Vagina (tissue), 2 donors: ENCODE measurements at regions not wholly inside any gene's neighbourhood (a gene's known extent, or its start where the extent isn't known, plus 50 kb on each side); places are given as distances from the start of the nearest gene placed in this dataset.

ENCODE experiments used
- DNase-seq, 2 donors: peaks; one replicate each; pipeline ENCODE4 v3.0.0-alpha.2; 2017; ENCODE audit errors: extremely low spot score in 2 of 2
- H3K27ac ChIP-seq: fragments of 200-600 bp; sonication (generic); one replicate; pipeline ENCODE4 v1.5.1; 2019
- H3K27me3 ChIP-seq: fragments of 200-600 bp; sonication (generic); one replicate; pipeline ENCODE4 v1.5.1; 2019
- H3K36me3 ChIP-seq, 2 donors: fragments of 200-600 bp; sonication (generic); one replicate each; pipeline ENCODE4 v1.5.1; 2017 to 2019
- H3K4me1 ChIP-seq: fragments of 200-600 bp; sonication (generic); one replicate; pipeline ENCODE4 v1.5.1; 2019
- H3K4me3 ChIP-seq, 2 donors: fragments of 200-600 bp; sonication (generic); 1 replicate in 1 of 2; 2 replicates in 1 of 2; pipeline ENCODE4 v1.5.1; 2016 to 2019
- H3K9me3 ChIP-seq: fragments of 200-600 bp; sonication (generic); one replicate; pipeline ENCODE4 v1.5.1; 2019
- CTCF ChIP-seq, 3 experiments: fragments of 450-650 bp in 2 of 3; fragments of 200-600 bp in 1 of 3; sonication (generic) in 1 of 3; IDR thresholded peaks; one replicate each; pipeline ENCODE4 v1.5.1; 2017 to 2019; ENCODE audit warnings: antibody characterized with exemption in 3 of 3, mild to moderate bottlenecking in 2 of 3, moderate library complexity in 2 of 3
- POLR2A ChIP-seq, 2 donors: fragments of 450-650 bp; IDR thresholded peaks; one replicate each; pipeline ENCODE4 v1.6.1; 2017; ENCODE audit warnings: antibody characterized with exemption in 2 of 2, mild to moderate bottlenecking in 2 of 2, moderate library complexity in 2 of 2
- POLR2AphosphoS5 ChIP-seq, 2 donors: sonication (generic); formaldehyde crosslinking; IDR thresholded peaks; one replicate each; pipeline ENCODE4 v1.9.0; 2017; ENCODE audit warnings: antibody characterized with exemption in 2 of 2, mild to moderate bottlenecking in 2 of 2, low read depth in 1 of 2; ENCODE audit not compliant: insufficient read depth in 1 of 2
- intact Hi-C: fragments of 100-400 bp; cut with DNase I; formaldehyde crosslinking; loops from one replicate; pipeline ENCODE4 v1.15.1; 2023

GRCh38 chr10:107650939-107651338 is 486.4 kb upstream of the SORCS1 start:
- intact Hi-C loops, result no loop called here
- Histone ChIP-seq H3K36me3 (no peaks in the 10 kb centered on the region), H3K27ac (no peak overlapping the region), H3K4me1 (no peaks in the 10 kb centered on the region), H3K27me3 (no peaks in the 10 kb centered on the region), H3K9me3 (no peaks in the 10 kb centered on the region), H3K4me3 (no peak overlapping the region)
- DNase-seq, result no peak
- no peak for TF ChIP-seq POLR2A (IDR thresholded peaks at IDR 0.05)
- TF ChIP-seq CTCF (IDR thresholded peaks at IDR 0.05), result no peak
- no peak for TF ChIP-seq POLR2AphosphoS5 (IDR thresholded peaks at IDR 0.05; ENCODE audit: insufficient read depth in 1 of 2, low read depth in 1 of 2)

GRCh38 chr10:107649249-107649648 is 484.7 kb upstream of the SORCS1 start:
- H3K27me3 ChIP-seq, result no peaks in the 10 kb centered on the region
- no peak overlapping the region for H3K27ac ChIP-seq
- H3K4me3 ChIP-seq, result no peak overlapping the region
- no peak for DNase-seq
- intact Hi-C loops, result no loop called here
- TF ChIP-seq CTCF (IDR thresholded peaks at IDR 0.05) (no peak), POLR2AphosphoS5 (IDR thresholded peaks at IDR 0.05; ENCODE audit: insufficient read depth in 1 of 2, low read depth in 1 of 2) (no peak), POLR2A (IDR thresholded peaks at IDR 0.05) (no peak)
- H3K4me1 ChIP-seq, result no peaks in the 10 kb centered on the region
- H3K36me3 ChIP-seq, result no peaks in the 10 kb centered on the region
- no peaks in the 10 kb centered on the region for H3K9me3 ChIP-seq

GRCh38 chr10:107647462-107647861 is 483.0 kb upstream of the SORCS1 start:
- no peaks in the 10 kb centered on the region for H3K4me1 ChIP-seq
- intact Hi-C loops, result no loop called here
- DNase-seq, result no peak
- no peaks in the 10 kb centered on the region for H3K9me3 ChIP-seq
- TF ChIP-seq POLR2A (IDR thresholded peaks at IDR 0.05) (no peak), CTCF (IDR thresholded peaks at IDR 0.05) (no peak), POLR2AphosphoS5 (IDR thresholded peaks at IDR 0.05; ENCODE audit: insufficient read depth in 1 of 2, low read depth in 1 of 2) (no peak)
- no peaks in the 10 kb centered on the region for H3K27me3 ChIP-seq
- no peak overlapping the region for H3K27ac ChIP-seq
- no peak overlapping the region for H3K4me3 ChIP-seq
- H3K36me3 ChIP-seq, result no peaks in the 10 kb centered on the region

- TF ChIP-seq POLR2A (IDR thresholded peaks at IDR 0.05), result no peak
- no peak for TF ChIP-seq CTCF (IDR thresholded peaks at IDR 0.05)
- TF ChIP-seq POLR2AphosphoS5 (IDR thresholded peaks at IDR 0.05; ENCODE audit: insufficient read depth in 1 of 2, low read depth in 1 of 2), result no peak
- H3K27me3 ChIP-seq, result no peaks in the 10 kb centered on the region
- intact Hi-C loops, result no loop called here
- H3K9me3 ChIP-seq, result no peaks in the 10 kb centered on the region
- H3K36me3 ChIP-seq, result no peaks in the 10 kb centered on the region
- H3K4me1 ChIP-seq, result no peaks in the 10 kb centered on the region
- no peak overlapping the region for H3K27ac ChIP-seq
- no peak overlapping the region for H3K4me3 ChIP-seq
- DNase-seq, result no peak
Observed at GRCh38 chr10:107631876-107632275, 467.4 kb upstream of the SORCS1 start.

GRCh38 chr10:107626862-107627261 is 462.4 kb upstream of the SORCS1 start:
- Histone ChIP-seq H3K36me3 (no peaks in the 10 kb centered on the region), H3K4me3 (no peak overlapping the region), H3K27ac (no peak overlapping the region), H3K9me3 (no peaks in the 10 kb centered on the region), H3K27me3 (no peaks in the 10 kb centered on the region), H3K4me1 (no peaks in the 10 kb centered on the region)
- TF ChIP-seq POLR2A (IDR thresholded peaks at IDR 0.05) (no peak), CTCF (IDR thresholded peaks at IDR 0.05) (no peak), POLR2AphosphoS5 (IDR thresholded peaks at IDR 0.05; ENCODE audit: insufficient read depth in 1 of 2, low read depth in 1 of 2) (no peak)
- intact Hi-C loops, result no loop called here
- DNase-seq, result no peak
